ENCODE measurements at regions not wholly inside any gene's neighbourhood (a gene's known extent, or its start where the extent isn't known, plus 50 kb on each side); places are given as distances from the start of the nearest gene placed in this dataset.

- no peaks in the 10 kb centered on the region for H3K36me3 ChIP-seq (ENCODE audit: control insufficient read depth, insufficient read depth, low read length)
- H3K27me3 ChIP-seq (ENCODE audit: control insufficient read depth in 2 of 2, insufficient read depth in 2 of 2, low read length in 2 of 2), result no peaks in the 10 kb centered on the region
- CTCF ChIA-PET (ENCODE audit: low intra/inter-chr PET ratio), result no interaction called here
- intact Hi-C loops (cut with micrococcal nuclease), result no loop called here
- no TSS peak for BruUV-seq (replicated peaks)
- no peak overlapping the region for H3K27ac ChIP-seq (ENCODE audit: extremely low read depth, low read depth, low read length)
- no peaks in the 10 kb centered on the region for H3K9me3 ChIP-seq (replicated peaks; ENCODE audit: control insufficient read depth, insufficient read depth, low read depth, low read length)
- DNase-seq (ENCODE audit: extremely low read depth in 1 of 4, low spot score in 3 of 4), result no peak
- H4K20me1 ChIP-seq (replicated peaks; ENCODE audit: control insufficient read depth, insufficient read depth, low read length), result no peaks in the 10 kb centered on the region
- no peak overlapping the region for H2AFZ ChIP-seq (ENCODE audit: low read depth, low read length)
- no peaks in the 10 kb centered on the region for H3K9me1 ChIP-seq (ENCODE audit: control insufficient read depth, insufficient read depth, low read length)
- POLR2A ChIA-PET, result no interaction called here
- 0% methylated on average over 2 of the region's 2 CpGs for WGBS (ENCODE audit: insufficient coverage, low coverage, missing lambda C conversion rate)
- H3K4me3 ChIP-seq, result no peak overlapping the region
- no peak overlapping the region for H3K4me2 ChIP-seq (ENCODE audit: insufficient read depth, low read length)
- no peaks in the 10 kb centered on the region for H3K79me2 ChIP-seq (ENCODE audit: control insufficient read depth, insufficient read depth, low read length)
- ATAC-seq, result no peak
- in situ Hi-C loops (cut with MboI), result no loop called here
- no peak for FAIRE-seq
- H3K4me1 ChIP-seq (replicated peaks in 1 of 2; ENCODE audit: control insufficient read depth in 2 of 2, insufficient read depth in 2 of 2, low read length in 2 of 2), result no peaks in the 10 kb centered on the region
- no peak overlapping the region for H3K9ac ChIP-seq (ENCODE audit: insufficient read depth in 1 of 2, low read depth in 2 of 2, low read length in 2 of 2)
- TF ChIP-seq THAP7 (CRISPR knock-in tag; IDR thresholded peaks at IDR 0.05) (no peak), JUN (IDR thresholded peaks at IDR 0.05; ENCODE audit: borderline replicate concordance, low read depth, low read length) (no peak), JUN (CRISPR knock-in tag; IDR thresholded peaks at IDR 0.05; ENCODE audit: borderline replicate concordance) (no peak), NEUROD1 (IDR thresholded peaks at IDR 0.05; ENCODE audit: borderline replicate concordance, low read depth, low read length, partially characterized antibody) (no peak), GABPB1 (CRISPR knock-in tag; IDR thresholded peaks at IDR 0.05) (no peak), XRCC5 (IDR thresholded peaks at IDR 0.05; ENCODE audit: low read depth, low read length) (no peak), SIN3B (IDR thresholded peaks at IDR 0.05; ENCODE audit: low read depth) (no peak), ADNP (tag; IDR thresholded peaks at IDR 0.05) (no peak), ZNF431 (CRISPR knock-in tag; IDR thresholded peaks at IDR 0.05) (no peak), MTA3 (IDR thresholded peaks at IDR 0.05; ENCODE audit: borderline replicate concordance) (no peak)
Measured at GRCh38 chr13:37313372-37313771, 207.9 kb upstream of the CSNK1A1L start.
